ENCODE measurements at regions not wholly inside any gene's neighbourhood (a gene's known extent, or its start where the extent isn't known, plus 50 kb on each side); places are given as distances from the start of the nearest gene placed in this dataset.

DNA sequence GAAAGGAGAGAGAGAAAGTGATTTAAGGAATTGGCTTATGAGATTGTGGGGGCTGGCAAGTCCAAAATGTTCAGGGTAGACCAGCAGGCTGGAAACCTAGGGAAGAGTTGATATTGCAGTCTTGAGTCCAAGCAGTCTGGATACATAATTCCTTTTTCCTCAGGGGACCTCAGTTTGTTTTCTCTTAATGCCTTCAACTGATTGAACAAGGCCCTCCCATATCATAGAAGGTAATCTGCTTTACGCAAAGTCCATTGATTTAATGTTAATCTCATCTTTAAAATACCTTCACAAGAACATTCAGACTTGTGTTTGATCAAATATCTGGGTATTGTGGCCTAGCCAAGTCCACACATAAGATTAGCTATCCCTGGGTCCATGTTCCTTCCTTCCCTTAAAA, 494.7 kb downstream of the INSC start:
- Mint-ChIP-seq H3K27ac (no peak overlapping the region), H3K27me3 (ENCODE audit: insufficient read depth, low read depth, poor library complexity) (peaks cover 1% of the 10 kb centered on the region), H3K9me3 (no peaks in the 10 kb centered on the region), H3K36me3 (ENCODE audit: low read depth) (no peaks in the 10 kb centered on the region; the same call in 2 of the 3 replicates), H3K4me3 (no peak overlapping the region), H3K4me1 (peaks cover 21% of the 10 kb centered on the region)
- Histone ChIP-seq H3K79me2 (replicated peaks; ENCODE audit: insufficient read depth) (no peaks in the 10 kb centered on the region), H3K9me2 (ENCODE audit: insufficient read depth) (peaks cover 19% of the 10 kb centered on the region), H3K4me1 (ENCODE audit: insufficient read depth) (peaks cover 23% of the 10 kb centered on the region), H3K27me3 (ENCODE audit: insufficient read depth) (no peaks in the 10 kb centered on the region), H3K27ac (ENCODE audit: low read depth) (no peak overlapping the region), H2AFZ (no peak overlapping the region), H3K4me3 (no peak overlapping the region), H3K36me3 (ENCODE audit: insufficient read depth) (no peaks in the 10 kb centered on the region), H3F3A (replicated peaks; ENCODE audit: low read depth) (no peaks in the 10 kb centered on the region), H4K20me1 (replicated peaks; ENCODE audit: insufficient read depth) (no peaks in the 10 kb centered on the region), H3K4me2 (no peak overlapping the region)
- DNase-seq (ENCODE audit: low spot score) (no peak), ATAC-seq (no peak)
- TF ChIP-seq ZNF114 (CRISPR knock-in tag; IDR thresholded peaks at IDR 0.05) = no peak
- no peak for TF ChIP-seq CREB1 (CRISPR knock-in tag; IDR thresholded peaks at IDR 0.05; ENCODE audit: low read depth)
- TF ChIP-seq, protein P1, sequence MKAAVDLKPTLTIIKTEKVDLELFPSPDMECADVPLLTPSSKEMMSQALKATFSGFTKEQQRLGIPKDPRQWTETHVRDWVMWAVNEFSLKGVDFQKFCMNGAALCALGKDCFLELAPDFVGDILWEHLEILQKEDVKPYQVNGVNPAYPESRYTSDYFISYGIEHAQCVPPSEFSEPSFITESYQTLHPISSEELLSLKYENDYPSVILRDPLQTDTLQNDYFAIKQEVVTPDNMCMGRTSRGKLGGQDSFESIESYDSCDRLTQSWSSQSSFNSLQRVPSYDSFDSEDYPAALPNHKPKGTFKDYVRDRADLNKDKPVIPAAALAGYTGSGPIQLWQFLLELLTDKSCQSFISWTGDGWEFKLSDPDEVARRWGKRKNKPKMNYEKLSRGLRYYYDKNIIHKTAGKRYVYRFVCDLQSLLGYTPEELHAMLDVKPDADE (IDR thresholded peaks at IDR 0.05) = no peak
- no peak for TF ChIP-seq NANOG (IDR thresholded peaks at IDR 0.05; ENCODE audit: borderline replicate concordance)
- no peak for TF ChIP-seq EZH2phosphoT487 (IDR thresholded peaks at IDR 0.05; ENCODE audit: unreplicated experiment)
- TF ChIP-seq POLR2AphosphoS5 (IDR thresholded peaks at IDR 0.05; ENCODE audit: low read depth) = no peak
- no peak for TF ChIP-seq ZNF331 (CRISPR knock-in tag; IDR thresholded peaks at IDR 0.05; ENCODE audit: low read depth)
- TF ChIP-seq, protein P2, sequence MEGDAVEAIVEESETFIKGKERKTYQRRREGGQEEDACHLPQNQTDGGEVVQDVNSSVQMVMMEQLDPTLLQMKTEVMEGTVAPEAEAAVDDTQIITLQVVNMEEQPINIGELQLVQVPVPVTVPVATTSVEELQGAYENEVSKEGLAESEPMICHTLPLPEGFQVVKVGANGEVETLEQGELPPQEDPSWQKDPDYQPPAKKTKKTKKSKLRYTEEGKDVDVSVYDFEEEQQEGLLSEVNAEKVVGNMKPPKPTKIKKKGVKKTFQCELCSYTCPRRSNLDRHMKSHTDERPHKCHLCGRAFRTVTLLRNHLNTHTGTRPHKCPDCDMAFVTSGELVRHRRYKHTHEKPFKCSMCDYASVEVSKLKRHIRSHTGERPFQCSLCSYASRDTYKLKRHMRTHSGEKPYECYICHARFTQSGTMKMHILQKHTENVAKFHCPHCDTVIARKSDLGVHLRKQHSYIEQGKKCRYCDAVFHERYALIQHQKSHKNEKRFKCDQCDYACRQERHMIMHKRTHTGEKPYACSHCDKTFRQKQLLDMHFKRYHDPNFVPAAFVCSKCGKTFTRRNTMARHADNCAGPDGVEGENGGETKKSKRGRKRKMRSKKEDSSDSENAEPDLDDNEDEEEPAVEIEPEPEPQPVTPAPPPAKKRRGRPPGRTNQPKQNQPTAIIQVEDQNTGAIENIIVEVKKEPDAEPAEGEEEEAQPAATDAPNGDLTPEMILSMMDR (conservative IDR thresholded peaks at IDR 0.05; ENCODE audit: low read depth in 2 of 2) = no peak
- TF ChIP-seq, protein P3, sequence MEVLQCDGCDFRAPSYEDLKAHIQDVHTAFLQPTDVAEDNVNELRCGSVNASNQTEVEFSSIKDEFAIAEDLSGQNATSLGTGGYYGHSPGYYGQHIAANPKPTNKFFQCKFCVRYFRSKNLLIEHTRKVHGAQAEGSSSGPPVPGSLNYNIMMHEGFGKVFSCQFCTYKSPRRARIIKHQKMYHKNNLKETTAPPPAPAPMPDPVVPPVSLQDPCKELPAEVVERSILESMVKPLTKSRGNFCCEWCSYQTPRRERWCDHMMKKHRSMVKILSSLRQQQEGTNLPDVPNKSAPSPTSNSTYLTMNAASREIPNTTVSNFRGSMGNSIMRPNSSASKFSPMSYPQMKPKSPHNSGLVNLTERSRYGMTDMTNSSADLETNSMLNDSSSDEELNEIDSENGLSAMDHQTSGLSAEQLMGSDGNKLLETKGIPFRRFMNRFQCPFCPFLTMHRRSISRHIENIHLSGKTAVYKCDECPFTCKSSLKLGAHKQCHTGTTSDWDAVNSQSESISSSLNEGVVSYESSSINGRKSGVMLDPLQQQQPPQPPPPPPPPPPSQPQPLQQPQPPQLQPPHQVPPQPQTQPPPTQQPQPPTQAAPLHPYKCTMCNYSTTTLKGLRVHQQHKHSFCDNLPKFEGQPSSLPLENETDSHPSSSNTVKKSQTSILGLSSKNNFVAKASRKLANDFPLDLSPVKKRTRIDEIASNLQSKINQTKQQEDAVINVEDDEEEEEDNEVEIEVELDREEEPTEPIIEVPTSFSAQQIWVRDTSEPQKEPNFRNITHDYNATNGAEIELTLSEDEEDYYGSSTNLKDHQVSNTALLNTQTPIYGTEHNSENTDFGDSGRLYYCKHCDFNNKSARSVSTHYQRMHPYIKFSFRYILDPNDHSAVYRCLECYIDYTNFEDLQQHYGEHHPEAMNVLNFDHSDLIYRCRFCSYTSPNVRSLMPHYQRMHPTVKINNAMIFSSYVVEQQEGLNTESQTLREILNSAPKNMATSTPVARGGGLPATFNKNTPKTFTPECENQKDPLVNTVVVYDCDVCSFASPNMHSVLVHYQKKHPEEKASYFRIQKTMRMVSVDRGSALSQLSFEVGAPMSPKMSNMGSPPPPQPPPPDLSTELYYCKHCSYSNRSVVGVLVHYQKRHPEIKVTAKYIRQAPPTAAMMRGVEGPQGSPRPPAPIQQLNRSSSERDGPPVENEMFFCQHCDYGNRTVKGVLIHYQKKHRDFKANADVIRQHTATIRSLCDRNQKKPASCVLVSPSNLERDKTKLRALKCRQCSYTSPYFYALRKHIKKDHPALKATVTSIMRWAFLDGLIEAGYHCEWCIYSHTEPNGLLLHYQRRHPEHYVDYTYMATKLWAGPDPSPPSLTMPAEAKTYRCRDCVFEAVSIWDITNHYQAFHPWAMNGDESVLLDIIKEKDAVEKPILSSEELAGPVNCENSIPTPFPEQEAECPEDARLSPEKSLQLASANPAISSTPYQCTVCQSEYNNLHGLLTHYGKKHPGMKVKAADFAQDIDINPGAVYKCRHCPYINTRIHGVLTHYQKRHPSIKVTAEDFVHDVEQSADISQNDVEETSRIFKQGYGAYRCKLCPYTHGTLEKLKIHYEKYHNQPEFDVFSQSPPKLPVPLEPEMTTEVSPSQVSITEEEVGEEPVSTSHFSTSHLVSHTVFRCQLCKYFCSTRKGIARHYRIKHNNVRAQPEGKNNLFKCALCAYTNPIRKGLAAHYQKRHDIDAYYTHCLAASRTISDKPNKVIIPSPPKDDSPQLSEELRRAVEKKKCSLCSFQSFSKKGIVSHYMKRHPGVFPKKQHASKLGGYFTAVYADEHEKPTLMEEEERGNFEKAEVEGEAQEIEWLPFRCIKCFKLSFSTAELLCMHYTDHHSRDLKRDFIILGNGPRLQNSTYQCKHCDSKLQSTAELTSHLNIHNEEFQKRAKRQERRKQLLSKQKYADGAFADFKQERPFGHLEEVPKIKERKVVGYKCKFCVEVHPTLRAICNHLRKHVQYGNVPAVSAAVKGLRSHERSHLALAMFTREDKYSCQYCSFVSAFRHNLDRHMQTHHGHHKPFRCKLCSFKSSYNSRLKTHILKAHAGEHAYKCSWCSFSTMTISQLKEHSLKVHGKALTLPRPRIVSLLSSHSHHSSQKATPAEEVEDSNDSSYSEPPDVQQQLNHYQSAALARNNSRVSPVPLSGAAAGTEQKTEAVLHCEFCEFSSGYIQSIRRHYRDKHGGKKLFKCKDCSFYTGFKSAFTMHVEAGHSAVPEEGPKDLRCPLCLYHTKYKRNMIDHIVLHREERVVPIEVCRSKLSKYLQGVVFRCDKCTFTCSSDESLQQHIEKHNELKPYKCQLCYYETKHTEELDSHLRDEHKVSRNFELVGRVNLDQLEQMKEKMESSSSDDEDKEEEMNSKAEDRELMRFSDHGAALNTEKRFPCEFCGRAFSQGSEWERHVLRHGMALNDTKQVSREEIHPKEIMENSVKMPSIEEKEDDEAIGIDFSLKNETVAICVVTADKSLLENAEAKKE (CRISPR knock-in tag; IDR thresholded peaks at IDR 0.05) = no peak
- no peak for TF ChIP-seq JUNB (IDR thresholded peaks at IDR 0.05; ENCODE audit: unreplicated experiment)
- TF ChIP-seq, protein P4, sequence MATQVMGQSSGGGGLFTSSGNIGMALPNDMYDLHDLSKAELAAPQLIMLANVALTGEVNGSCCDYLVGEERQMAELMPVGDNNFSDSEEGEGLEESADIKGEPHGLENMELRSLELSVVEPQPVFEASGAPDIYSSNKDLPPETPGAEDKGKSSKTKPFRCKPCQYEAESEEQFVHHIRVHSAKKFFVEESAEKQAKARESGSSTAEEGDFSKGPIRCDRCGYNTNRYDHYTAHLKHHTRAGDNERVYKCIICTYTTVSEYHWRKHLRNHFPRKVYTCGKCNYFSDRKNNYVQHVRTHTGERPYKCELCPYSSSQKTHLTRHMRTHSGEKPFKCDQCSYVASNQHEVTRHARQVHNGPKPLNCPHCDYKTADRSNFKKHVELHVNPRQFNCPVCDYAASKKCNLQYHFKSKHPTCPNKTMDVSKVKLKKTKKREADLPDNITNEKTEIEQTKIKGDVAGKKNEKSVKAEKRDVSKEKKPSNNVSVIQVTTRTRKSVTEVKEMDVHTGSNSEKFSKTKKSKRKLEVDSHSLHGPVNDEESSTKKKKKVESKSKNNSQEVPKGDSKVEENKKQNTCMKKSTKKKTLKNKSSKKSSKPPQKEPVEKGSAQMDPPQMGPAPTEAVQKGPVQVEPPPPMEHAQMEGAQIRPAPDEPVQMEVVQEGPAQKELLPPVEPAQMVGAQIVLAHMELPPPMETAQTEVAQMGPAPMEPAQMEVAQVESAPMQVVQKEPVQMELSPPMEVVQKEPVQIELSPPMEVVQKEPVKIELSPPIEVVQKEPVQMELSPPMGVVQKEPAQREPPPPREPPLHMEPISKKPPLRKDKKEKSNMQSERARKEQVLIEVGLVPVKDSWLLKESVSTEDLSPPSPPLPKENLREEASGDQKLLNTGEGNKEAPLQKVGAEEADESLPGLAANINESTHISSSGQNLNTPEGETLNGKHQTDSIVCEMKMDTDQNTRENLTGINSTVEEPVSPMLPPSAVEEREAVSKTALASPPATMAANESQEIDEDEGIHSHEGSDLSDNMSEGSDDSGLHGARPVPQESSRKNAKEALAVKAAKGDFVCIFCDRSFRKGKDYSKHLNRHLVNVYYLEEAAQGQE (IDR thresholded peaks at IDR 0.05; ENCODE audit: unreplicated experiment) = no peak
- TF ChIP-seq EZH2 (IDR thresholded peaks at IDR 0.05; ENCODE audit: low read depth, unreplicated experiment) = no peak
- TF ChIP-seq STAT1 (IDR thresholded peaks at IDR 0.05; ENCODE audit: unreplicated experiment) = no peak
